IPS-18a (cell line): ENCODE measurements at regions not wholly inside any gene's neighbourhood (a gene's known extent, or its start where the extent isn't known, plus 50 kb on each side); places are given as distances from the start of the nearest gene placed in this dataset.
"Not testable (repeated sequence)": the region's sequence is repeated elsewhere in the genome, so short reads cannot be mapped to it uniquely, and the experiment has no call there.

Source experiments
- H3K27ac ChIP-seq: one replicate; pipeline ENCODE4 v1.5.1; 2013; ENCODE audit warnings: low read length
- H3K27me3 ChIP-seq: one replicate; pipeline ENCODE4 v1.6.1; 2013; ENCODE audit warnings: mild to moderate bottlenecking, low read length; ENCODE audit not compliant: control insufficient read depth, insufficient read depth
- H3K36me3 ChIP-seq: one replicate; pipeline ENCODE4 v1.6.1; 2013; ENCODE audit warnings: low read depth, low read length; ENCODE audit not compliant: control insufficient read depth
- H3K4me1 ChIP-seq: one replicate; pipeline ENCODE4 v1.6.1; 2013; ENCODE audit warnings: low read depth, low read length; ENCODE audit not compliant: control insufficient read depth
- H3K4me3 ChIP-seq: one replicate; pipeline ENCODE4 v1.5.1; 2013; ENCODE audit warnings: low read length
- H3K9ac ChIP-seq: one replicate; pipeline ENCODE4 v1.6.1; 2013; ENCODE audit warnings: mild to moderate bottlenecking, low read length, moderate library complexity
- H3K9me3 ChIP-seq: one replicate; pipeline ENCODE4 v1.6.1; 2013; ENCODE audit warnings: low read depth, low read length; ENCODE audit not compliant: control insufficient read depth

DNA sequence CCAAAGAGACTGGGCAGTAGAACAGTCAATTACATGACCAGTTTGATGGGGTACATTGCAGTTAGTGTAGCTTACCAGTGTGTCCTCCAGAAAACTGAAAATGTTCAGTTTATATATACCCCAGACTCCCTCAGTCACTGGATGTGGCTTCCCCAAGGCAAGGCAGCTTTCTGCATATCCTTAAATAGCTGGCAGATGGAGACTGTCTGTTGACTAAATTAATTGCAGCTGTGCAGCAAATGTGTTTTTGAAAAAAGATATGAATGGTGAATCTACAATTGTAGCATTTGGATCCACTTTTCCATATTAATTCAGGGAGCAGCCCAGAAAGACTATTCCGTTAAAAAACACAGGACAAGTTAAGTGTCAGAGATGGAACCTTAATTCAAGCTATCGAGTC is 565.1 kb upstream of the CCDC179 start:
- no peak overlapping the region for H3K9ac ChIP-seq

DNA sequence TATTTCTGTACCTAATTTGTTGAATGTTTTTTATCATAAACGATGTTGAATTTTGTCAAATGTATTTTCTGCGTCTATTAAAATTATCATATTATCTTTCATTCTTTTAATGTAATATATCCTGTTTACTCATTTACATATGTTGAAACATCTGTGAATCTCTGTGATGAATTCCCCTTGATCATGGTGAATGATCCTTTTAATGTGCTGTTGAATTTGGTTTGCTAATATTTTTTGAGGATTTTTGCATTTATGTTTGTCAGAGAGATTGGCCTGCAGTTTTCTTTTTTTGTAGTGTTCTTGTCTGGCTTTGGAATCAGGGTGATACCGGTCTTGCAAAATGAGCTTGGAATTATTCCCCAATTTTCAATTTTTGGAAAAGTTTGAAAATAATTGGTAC is 569.3 kb upstream of the CCDC179 start:
- Histone ChIP-seq H3K9ac (no peak overlapping the region), H3K27ac (no peak overlapping the region), H3K4me1 (no peaks in the 10 kb centered on the region), H3K4me3 (no peak overlapping the region), H3K9me3 (no peaks in the 10 kb centered on the region), H3K36me3 (no peaks in the 10 kb centered on the region), H3K27me3 (no peaks in the 10 kb centered on the region)

More for the DNA sequence above, 565.1 kb upstream of the CCDC179 start:
- no peaks in the 10 kb centered on the region for H3K27me3 ChIP-seq
- H3K4me3 ChIP-seq = no peak overlapping the region
- H3K36me3 ChIP-seq = no peaks in the 10 kb centered on the region
- H3K27ac ChIP-seq = no peak overlapping the region
- H3K4me1 ChIP-seq = no peaks in the 10 kb centered on the region
- no peaks in the 10 kb centered on the region for H3K9me3 ChIP-seq

DNA sequence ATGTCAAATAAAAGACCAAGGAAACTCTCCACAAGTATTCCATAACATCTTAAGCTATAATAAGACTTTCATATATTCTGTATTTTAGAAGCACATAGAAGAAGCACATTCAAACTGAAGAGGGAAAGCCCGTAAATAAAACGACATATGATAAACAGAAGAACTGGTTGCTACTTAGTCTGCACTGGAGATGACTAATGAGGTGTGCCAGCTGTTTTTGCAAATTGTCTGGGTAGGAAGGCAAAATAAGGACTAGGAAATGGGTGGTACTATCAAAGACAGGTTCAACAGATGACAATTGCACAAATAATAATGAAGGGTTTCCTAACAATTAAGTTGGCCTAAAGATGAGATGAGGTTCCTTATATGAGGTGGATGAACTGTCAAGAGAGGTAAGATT is 593.2 kb upstream of the CCDC179 start:
- no peaks in the 10 kb centered on the region for H3K36me3 ChIP-seq
- no peak overlapping the region for H3K9ac ChIP-seq
- H3K9me3 ChIP-seq = no peaks in the 10 kb centered on the region
- H3K4me3 ChIP-seq = no peak overlapping the region
- no peak overlapping the region for H3K27ac ChIP-seq
- no peaks in the 10 kb centered on the region for H3K27me3 ChIP-seq
- no peaks in the 10 kb centered on the region for H3K4me1 ChIP-seq

DNA sequence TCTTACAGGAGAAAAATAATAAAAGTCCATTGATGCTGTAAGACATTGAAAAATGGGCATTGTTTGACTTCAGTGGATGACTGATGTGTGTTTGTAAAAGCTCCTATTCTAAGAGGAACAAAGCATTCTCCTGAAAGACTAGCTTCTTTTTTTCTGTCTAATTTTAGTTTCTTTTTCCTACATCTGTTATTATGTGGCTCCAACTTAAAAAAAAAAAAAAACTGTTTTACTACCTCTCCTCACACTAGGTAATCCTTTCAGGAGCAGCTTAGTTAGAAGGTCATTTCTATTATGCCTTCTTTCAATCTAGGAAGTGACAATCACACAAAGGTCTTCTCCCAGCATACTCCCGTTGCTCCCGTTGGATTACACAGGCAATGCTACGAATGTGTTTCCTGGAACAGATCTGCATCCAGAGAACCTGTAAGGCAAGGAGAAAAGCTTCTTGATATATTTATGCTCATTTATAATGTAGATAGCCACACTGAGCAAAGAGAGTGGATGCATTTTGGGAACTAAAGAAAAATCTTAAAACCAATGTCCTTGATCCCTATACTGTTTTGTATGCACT is 595.1 kb upstream of the CCDC179 start:
- no peaks in the 10 kb centered on the region for H3K36me3 ChIP-seq
- H3K9ac ChIP-seq = no peak overlapping the region
- no peaks in the 10 kb centered on the region for H3K4me1 ChIP-seq
- no peak overlapping the region for H3K27ac ChIP-seq
- no peaks in the 10 kb centered on the region for H3K9me3 ChIP-seq
- no peak overlapping the region for H3K4me3 ChIP-seq
- H3K27me3 ChIP-seq = no peaks in the 10 kb centered on the region

DNA sequence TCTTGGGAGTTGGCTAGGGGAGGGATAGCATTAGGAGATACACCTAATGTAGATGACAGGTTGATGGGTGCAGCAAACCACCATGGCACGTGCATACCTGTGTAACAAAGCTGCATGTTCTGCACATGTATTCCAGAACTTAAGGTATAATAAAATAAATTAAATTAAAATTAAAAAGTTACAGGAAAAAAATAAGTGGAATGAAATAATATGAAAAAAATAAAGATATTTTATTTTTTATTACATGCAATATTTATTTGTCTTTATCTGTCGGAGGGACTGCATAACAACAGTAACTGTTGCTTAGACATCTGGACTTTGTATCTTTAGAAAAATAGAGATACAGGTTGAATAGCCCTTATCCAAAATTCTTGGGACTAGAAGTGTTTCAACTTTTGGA is 597.4 kb upstream of the CCDC179 start:
- no peak overlapping the region for H3K9ac ChIP-seq
- H3K27ac ChIP-seq = no peak overlapping the region
- no peaks in the 10 kb centered on the region for H3K4me1 ChIP-seq
- no peak overlapping the region for H3K4me3 ChIP-seq
- no peaks in the 10 kb centered on the region for H3K36me3 ChIP-seq
- H3K9me3 ChIP-seq = no peaks in the 10 kb centered on the region
- H3K27me3 ChIP-seq = no peaks in the 10 kb centered on the region

DNA sequence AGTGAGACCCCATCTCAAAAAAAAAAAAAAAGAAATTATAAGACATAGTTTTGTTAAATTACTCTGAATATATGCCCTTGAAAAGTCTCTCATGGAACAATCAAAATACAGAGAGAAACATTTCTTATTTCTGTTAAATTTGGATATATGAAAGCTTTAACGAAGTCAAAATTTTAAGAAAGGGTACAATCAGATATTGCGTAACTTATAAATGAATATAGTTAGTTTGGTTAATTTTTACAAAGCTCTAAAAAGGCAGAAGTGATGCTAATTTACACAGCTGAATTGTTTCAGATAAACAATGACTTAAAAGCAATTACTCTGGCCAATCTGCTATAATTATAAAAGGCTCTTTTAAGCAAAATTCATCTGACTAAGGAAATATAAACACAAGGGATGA is 611.6 kb upstream of the CCDC179 start:
- H3K27me3 ChIP-seq = no peaks in the 10 kb centered on the region
- no peak overlapping the region for H3K4me3 ChIP-seq
- no peaks in the 10 kb centered on the region for H3K9me3 ChIP-seq
- no peak overlapping the region for H3K9ac ChIP-seq
- no peak overlapping the region for H3K27ac ChIP-seq
- H3K36me3 ChIP-seq = no peaks in the 10 kb centered on the region
- no peaks in the 10 kb centered on the region for H3K4me1 ChIP-seq

DNA sequence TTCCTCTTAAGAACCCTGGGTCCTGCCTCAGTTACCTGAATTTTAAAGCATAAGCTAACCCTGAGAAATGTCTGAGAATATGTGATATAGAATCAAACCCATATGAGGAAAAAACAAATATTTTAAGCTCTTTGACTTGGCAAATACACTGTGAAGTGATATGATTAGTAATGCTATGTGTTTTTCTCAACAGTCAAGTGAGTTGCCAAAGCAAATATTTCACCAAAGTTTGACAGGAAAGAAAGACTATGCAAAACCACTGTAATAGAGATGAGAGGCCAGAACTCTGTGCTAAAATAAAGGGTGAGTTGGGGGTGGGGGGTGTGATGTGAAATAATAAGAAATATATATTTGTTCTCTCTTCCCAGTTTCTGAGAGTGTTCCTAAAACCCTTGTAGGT is 613.5 kb upstream of the CCDC179 start:
- Histone ChIP-seq H3K4me1 (no peaks in the 10 kb centered on the region), H3K4me3 (no peak overlapping the region), H3K9ac (no peak overlapping the region), H3K27me3 (no peaks in the 10 kb centered on the region), H3K27ac (no peak overlapping the region), H3K9me3 (no peaks in the 10 kb centered on the region), H3K36me3 (no peaks in the 10 kb centered on the region)

DNA sequence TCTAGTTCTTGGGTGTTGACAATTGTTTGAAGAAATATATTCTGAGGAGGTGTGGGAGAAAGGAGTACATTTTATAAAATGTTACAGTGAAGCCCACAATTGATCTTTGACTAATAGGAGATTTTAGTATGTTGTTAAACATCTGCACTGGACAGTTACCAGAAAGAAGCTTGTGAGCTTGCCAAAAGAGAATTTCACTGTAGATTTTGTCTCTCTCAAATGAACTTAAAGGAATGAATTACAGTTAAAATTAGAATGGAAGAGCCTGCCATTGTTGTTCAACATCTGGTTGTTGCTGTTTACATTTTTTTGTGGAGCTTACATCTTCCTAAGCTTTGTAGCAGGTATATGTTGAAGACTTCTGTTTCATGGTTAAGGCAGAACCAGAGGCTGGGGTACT is 620.5 kb upstream of the CCDC179 start:
- H3K27ac ChIP-seq = no peak overlapping the region
- H3K9me3 ChIP-seq = no peaks in the 10 kb centered on the region
- H3K4me3 ChIP-seq = no peak overlapping the region
- no peaks in the 10 kb centered on the region for H3K36me3 ChIP-seq
- H3K4me1 ChIP-seq = no peaks in the 10 kb centered on the region
- H3K27me3 ChIP-seq = no peaks in the 10 kb centered on the region
- no peak overlapping the region for H3K9ac ChIP-seq

DNA sequence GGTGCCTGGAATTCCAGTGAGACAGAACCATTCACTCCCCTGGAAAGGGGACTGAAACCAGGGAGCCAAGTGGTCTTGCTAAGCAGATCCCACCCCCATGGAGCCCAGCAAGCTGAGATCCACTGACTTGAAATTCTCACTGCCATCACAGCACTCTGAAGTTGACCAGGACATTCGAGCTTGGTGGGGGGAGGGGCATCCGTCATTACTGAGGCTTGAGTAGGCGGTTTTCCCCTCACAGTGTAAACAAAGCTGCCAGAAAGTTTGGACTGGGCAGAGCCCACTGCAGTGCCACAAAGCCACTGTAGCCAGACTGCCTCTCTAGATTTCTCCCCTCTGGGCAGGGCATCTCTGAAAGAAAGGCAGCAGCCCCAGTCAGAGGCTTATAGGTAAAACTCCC is 623.9 kb upstream of the CCDC179 start:
- H3K4me3 ChIP-seq, H3K27ac ChIP-seq, H3K9ac ChIP-seq, H3K27me3 ChIP-seq, H3K36me3 ChIP-seq, H3K9me3 ChIP-seq, H3K4me1 ChIP-seq: not testable (repeated sequence)

DNA sequence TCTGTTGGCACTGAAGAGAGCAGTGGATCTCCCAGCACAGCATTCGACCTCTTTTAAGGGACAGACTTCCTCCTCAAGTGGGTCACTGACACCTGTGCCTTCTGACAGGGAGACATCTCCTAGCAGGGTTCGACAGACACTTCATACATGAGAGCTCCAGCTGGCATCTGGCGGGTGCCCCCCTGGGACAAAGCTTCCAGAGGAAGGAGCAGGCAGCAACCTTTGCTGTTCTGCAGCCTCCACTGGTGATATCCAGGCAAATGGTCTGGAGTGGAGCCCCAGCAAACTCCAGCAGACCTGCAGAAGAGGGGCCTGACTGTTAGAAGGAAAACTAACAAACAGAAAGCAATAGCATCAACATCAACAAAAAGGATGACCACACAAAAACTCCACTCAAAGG is 624.3 kb upstream of the CCDC179 start:
- H3K27me3 ChIP-seq, H3K9me3 ChIP-seq, H3K36me3 ChIP-seq, H3K4me3 ChIP-seq, H3K9ac ChIP-seq, H3K4me1 ChIP-seq, H3K27ac ChIP-seq: not testable (repeated sequence)

DNA sequence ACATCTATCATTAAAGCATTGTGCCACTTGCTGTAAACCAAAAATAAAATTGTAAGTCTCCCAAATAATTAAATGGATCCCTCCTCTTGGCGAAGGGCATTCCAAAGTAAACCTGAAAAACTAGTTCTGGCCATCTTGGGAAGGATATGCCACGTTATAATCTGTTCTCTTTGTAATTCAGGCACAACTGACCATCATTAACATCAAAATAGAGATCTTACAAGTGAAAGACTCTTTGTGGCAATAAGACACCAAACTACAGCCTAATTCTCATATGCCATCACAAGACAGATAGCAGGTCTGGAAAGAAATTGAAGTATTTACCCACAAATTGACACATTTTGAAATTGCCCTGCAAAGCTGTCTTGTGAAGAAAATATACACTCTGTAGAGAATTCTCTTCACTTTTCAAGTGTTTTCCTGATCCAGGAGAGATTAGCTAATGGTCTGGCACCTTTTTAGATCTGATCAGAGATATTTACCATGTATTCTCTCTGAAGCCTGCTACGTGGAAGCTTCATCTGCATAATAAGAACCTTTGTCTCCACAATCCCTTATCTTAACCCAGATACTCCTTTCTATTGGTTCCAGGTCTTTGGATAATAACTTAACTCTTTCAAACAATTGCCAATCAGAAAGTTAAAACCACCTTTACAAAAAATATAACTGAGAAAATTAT is 630.4 kb upstream of the CCDC179 start:
- Histone ChIP-seq H3K27me3 (no peaks in the 10 kb centered on the region), H3K4me1 (peaks cover 5% of the 10 kb centered on the region), H3K9ac (no peak overlapping the region), H3K27ac (no peak overlapping the region), H3K9me3 (no peaks in the 10 kb centered on the region), H3K36me3 (no peaks in the 10 kb centered on the region), H3K4me3 (no peak overlapping the region)

DNA sequence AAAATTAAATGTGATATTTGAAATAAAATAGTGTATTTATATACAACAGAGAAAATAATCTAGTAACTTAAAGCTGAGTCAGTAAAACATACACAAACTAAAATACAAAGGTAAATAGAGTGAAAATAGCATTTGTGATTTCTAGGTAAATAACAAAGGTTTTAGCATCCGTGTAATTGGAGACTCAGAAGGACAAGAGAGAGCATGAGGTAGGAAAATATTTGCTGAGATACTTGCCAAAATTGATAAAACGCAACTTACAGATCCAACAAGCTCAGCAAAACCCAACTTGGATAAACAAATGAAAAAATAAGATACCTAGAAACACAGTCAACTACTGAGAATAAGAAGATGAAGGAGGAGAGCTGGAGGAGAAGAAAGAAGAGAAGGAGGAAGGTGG is 634.7 kb upstream of the CCDC179 start:
- H3K9ac ChIP-seq = no peak overlapping the region
- no peaks in the 10 kb centered on the region for H3K9me3 ChIP-seq
- H3K27ac ChIP-seq = no peak overlapping the region
- H3K27me3 ChIP-seq = no peaks in the 10 kb centered on the region
- H3K4me3 ChIP-seq = no peak overlapping the region
- H3K36me3 ChIP-seq = no peaks in the 10 kb centered on the region
- H3K4me1 ChIP-seq = peaks cover 5% of the 10 kb centered on the region
